Breast epithelium (tissue), 3 donors: ENCODE measurements at regions not wholly inside any gene's neighbourhood (a gene's known extent, or its start where the extent isn't known, plus 50 kb on each side); places are given as distances from the start of the nearest gene placed in this dataset.

Experiments used
- CTCF ChIP-seq, 3 donors: fragments of 450-650 bp; IDR thresholded peaks; one replicate each; pipeline ENCODE4 v1.5.1; 2016 to 2017; ENCODE audit warnings: antibody characterized with exemption in 3 of 3, mild to moderate bottlenecking in 3 of 3, moderate library complexity in 3 of 3
- POLR2A ChIP-seq: fragments of 450-650 bp; IDR thresholded peaks from one replicate; pipeline ENCODE4 v1.6.1; 2016; ENCODE audit warnings: antibody characterized with exemption, mild to moderate bottlenecking, moderate library complexity

DNA sequence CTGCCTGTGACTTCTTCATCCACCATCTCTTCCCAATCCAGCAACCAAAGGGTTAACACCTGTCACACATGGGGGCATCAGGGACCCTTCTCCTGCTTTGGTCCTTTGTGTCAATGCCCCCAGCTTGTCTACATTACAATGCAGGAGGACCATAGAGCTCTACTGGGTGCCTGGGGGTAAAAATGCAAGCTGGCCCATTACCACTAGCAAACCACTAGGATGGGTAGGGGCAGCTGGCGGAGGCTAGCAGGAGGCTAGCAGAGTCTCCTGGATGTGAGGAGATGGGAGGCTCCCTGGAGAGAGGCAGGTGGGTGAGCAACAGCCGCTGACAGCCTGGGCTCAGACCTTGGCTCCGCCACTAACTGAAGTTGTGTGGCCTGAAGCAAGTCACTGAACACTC is 153.4 kb upstream of the SKOR2 start:
- TF ChIP-seq CTCF (IDR thresholded peaks at IDR 0.05), result no peak
- TF ChIP-seq POLR2A, result no peak
